ENCODE measurements at regions not wholly inside any gene's neighbourhood (a gene's known extent, or its start where the extent isn't known, plus 50 kb on each side); places are given as distances from the start of the nearest gene placed in this dataset.
A peak's percentile ranks its signal among the peaks of the same experiment; 100 is the strongest.
"Not testable (repeated sequence)": the region's sequence is repeated elsewhere in the genome, so short reads cannot be mapped to it uniquely, and the experiment has no call there.

DNA sequence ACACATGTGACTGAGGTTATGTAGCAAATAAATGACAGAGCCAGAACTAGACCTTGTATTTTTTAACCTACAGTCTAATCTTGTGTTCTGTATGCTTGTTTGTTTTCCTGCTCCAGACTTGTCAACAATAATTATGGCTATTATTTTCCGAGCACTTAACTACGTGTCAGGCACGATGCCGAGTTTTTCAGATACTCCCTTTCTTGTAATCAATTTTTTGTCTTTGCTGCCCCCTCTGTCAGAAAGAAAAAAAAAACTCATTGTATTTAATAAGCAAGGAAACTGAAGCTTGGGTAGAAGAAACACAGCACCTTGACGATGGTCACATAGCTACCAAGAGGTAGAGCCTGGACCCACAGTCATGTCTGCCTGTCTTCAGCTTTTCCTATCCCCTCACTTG is 95.7 kb upstream of the TRIM77 start:
- DNase-seq (ENCODE audit: low read depth in 2 of 2), result peak; percentile 23 to 54

DNA sequence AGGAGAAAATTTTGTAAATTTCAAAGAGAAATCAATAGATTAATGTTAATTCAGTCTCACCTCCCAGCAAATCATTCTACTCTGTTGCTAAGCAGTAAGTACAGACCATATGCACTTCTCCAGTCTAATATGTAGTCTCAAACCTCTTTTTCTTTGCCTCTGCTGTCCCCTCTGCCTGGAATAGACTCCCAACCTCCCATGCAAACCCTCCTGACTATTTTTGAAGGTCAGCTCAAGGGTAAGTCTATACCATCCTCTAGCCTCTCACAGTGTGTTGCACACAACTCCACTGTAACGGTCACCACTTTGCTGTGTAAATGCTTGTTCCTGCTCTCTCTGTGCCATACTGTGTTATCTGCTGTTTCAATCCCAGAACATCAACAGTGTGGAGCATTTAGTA is 94.5 kb upstream of the TRIM77 start:
- DNase-seq (ENCODE audit: low read depth in 2 of 2), result not testable (repeated sequence)

DNA sequence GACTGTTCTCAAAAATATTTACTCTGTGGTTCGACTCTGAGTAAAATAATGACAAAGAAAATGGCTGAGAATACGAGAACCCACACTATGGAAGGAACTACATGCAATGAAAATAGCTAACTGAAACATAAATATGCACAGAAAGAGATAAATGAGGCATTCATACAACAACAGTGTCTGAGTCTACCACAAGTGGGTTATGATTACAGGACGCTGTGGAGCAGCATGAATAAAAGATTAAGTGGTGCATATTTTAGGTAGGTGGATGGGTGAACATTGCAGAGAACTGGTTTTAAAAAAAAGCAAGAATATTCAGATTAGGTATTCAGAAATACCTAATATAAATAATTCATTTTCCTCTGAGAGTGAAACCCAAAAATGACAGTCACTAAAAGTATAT is 93.9 kb upstream of the TRIM77 start:
- DNase-seq (ENCODE audit: low read depth in 2 of 2), result not testable (repeated sequence)

DNA sequence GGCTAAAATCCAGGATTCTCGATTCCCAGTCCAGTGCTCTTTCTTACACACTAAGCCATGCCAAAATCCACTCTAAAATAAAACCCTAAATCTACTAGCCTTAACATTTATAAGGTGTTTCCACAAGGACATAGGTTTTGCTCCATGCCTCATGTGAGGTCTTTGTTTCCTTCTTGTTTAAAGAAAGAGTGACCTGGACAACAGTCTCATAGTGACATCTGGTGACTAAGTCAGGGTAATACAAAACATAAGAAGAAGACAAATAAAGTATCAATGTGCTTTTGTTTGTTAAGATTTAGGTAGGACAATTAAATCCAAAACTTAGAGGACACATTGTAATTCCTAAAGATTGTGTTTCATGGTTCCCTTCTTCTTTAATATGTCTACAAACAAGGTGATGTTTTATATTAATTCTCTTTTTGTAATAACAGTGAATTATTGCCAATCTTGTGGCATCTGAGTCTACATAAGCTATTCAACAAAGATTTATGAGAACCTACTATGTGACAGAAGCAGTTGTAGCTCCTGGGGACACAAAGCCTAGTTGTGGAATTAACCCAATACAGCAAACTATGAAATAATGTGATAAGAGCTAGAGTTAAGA is 93.0 kb upstream of the TRIM77 start:
- DNase-seq (ENCODE audit: low read depth in 2 of 2), result peak; percentile 15 to 26

DNA sequence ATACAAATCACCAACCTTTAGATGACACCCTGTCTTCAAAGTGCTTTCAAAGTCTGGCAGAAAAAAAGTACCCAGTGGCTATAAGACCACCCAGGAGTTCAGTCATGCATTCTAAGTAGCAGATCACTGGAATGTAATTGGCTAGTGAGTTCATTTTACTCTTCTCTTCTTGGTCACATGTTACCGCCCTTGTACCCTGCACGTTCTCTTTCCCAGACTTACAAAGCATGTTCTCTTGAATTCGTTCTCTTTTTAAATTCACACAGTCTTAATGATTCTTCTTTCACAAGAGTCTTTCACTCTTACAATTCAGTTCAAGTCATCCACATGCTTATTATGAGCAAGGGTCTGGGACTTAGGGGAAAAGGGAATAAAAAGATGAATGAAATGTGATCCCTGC is 89.4 kb upstream of the TRIM77 start:
- not testable (repeated sequence) for DNase-seq (ENCODE audit: low read depth in 2 of 2)

DNA sequence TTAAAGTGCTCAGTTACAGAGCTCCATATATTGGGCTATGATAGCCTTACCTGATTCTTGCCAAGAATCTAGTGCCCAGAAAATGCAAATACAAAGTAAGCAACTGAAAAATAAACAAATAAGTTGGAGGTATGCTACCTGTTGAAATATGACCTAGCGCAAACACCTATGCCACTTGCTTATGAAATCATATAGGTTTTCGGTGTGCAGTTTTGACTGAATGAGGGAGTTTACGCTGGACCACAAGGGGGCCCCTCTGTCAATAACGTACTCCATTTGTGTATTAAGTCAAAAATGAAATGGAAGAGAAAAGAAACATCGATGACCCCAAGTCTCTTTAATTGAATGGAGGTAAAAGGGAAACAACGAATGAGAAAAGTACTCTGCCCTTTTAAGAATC is 84.9 kb upstream of the TRIM77 start:
- no peak for DNase-seq (ENCODE audit: low read depth in 2 of 2)

DNA sequence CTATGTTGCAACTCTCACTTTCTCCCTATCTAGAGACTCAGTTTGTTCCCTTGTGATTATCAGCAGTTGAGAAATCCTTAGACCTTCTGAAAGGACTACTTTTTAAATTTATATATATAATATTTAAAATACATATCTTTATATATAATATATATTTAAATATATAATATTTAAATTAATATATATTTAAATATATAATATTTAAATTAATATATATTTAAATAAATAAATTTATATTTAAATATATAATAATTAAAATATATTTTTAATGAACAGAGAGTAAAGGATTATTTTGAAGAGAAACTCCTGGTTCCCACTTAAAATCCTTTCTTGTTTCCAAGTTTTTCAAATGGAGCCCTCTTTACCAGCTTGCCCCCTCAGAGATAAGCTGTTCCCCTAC is 83.7 kb upstream of the TRIM77 start:
- DNase-seq (ENCODE audit: low read depth in 2 of 2), result no peak

DNA sequence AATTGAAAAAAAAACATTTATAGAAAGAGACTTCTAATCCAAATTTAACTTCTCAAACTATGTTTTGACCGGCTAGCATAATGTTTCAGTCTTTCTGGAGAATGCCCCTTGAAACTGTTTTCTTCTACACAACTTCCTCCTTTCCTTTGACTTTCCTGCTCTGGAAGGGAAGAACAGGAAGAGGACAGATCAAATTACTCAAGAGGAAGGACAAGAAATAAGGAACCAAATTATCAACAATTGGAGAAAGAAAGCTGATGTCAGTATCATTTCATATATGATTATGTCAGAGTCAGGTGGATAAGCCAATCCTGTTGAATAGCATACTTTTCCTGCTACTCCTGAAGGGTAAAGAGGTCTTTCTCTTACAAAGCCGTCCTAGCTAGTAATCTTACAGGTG is 83.2 kb upstream of the TRIM77 start:
- not testable (repeated sequence) for DNase-seq (ENCODE audit: low read depth in 2 of 2)

DNA sequence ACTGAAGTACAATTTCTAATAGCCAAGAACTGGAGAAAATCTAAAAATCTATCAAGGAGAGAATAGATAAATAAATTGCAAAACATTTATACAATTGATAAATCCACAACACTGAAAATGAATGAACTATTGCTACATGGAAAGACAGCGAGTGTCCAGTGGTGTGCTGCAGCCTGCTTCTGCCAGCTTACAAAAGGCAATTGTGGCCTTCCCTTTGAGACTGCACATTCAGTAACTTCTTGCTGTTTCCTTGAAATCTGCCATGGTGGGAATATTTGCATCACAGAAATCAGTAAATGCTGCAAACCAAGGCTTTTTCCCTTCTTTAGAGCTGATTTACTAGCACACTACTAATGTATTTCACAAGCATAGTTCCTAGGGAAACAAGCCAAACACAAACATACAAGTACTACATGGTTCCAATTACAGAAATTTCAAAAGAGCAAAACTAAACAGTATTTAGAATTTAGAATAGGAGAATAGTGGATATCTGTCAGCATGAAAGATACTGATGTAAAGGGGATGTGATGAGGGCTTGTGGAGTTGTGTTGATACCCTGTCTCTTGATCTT is 76.9 kb upstream of the TRIM77 start:
- DNase-seq (ENCODE audit: low read depth in 2 of 2), result no peak

DNA sequence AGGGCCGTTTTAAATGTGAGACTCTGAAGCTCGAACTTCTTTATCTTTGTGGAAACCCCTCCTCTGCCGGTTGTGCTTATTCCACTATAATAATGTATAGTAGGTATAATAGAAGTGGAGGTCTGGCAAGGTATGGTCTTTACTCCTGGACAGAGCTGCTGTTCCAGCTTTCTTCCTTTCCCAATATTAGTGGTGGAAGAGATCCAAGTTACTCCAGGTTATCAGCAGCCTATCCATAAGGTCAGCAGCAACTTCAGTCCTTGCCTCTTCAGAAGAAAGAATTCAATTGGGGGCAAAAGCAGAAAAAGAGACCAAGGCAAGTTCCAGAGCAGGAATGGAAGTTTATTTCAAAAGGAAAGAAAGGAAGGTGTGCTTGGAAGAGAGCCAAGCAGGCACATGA is 69.3 kb upstream of the TRIM77 start:
- not testable (repeated sequence) for DNase-seq (ENCODE audit: low read depth in 2 of 2)

DNA sequence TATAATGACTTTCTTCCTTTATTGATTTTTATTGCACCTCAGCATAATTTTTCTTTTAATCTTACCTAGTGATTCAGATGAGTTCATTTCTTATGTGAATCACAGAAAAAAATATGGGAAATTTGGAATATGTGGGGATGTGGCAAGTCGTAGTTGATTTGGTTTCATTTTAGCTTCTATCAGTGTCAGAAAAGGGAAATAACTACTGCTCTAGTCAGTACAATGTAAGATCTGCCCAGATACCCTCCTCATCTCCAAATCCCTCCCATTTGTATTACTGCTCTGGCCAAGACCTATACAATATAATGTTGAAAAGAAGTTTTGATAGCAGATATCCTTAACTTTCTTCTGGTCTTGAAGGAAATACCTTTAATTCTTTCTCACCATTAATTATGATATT is 61.9 kb upstream of the TRIM77 start:
- not testable (repeated sequence) for DNase-seq (ENCODE audit: low read depth in 2 of 2)

DNA sequence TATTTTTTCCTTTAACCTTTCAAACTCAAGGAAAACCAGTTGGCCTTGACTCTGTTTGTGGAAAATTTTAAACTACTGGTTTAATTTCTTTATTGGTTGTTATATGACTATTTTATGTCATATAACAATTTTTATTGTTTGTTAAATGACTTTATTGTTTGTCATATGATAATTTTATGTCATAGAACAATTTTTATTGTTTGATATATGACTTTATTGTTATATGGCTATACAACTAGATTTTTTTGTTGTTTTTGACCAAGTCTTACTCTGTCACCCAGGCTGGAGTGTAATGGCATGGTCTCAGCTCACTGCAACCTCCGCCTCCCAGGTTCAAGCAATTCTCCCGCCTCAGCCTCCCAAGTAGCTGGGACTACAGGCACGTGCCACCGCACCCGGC is 61.1 kb upstream of the TRIM77 start:
- DNase-seq (ENCODE audit: low read depth in 2 of 2), result not testable (repeated sequence)

DNA sequence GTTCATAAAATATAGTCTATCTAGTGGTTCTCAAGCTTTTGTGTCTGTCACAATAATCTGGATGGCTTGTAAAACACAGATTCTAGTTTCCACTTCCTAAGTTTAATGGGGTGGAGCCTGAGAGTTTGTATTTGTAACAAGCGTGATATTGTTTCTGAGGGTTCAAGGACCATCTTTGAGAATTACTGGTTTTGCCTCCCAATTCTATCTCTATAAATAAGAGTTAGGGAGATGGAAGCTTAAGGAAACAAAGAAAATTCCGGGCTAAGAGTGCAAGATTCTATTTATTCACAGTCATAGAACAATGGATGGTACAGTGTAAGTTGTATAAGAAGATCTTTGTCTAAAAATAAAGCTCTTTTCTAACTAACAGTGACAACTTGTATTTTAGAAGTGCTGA is 55.4 kb upstream of the TRIM77 start:
- DNase-seq (ENCODE audit: low read depth in 2 of 2), result not testable (repeated sequence)

DNA sequence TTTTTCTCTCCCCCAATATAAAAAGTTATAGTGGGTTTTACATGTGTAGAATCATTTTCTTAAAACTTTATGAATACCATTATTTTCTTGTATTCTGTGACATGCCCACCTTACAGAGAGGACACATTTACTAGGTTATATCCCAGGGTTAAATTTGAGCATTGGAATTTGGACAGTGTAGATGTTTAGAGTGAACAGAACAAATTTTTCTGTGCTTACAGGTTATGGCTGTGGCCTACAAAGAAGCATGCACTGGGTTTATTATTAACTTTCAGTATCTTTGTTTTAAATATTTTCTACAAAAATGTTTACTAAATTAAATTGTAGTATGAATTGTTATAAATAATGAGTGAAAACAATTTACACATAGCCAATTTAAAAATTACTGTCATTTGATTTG is 51.3 kb upstream of the TRIM77 start:
- not testable (repeated sequence) for DNase-seq (ENCODE audit: low read depth in 2 of 2)

DNA sequence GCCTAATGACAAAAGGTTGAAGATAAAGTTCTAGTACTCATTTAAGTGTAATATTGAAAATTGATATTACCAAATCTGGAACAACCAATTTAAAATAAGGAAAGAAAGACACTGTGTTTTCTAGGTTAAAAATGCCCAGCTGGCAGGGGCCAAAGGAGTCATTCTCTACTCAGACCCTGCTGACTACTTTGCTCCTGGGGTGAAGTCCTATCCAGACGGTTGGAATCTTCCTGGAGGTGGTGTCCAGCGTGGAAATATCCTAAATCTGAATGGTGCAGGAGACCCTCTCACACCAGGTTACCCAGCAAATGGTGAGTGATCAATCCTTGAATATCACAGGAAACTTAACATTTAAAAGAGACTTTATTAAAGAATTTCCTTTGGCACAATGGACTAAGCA is 50.7 kb upstream of the TRIM77 start:
- not testable (repeated sequence) for DNase-seq (ENCODE audit: low read depth in 2 of 2)

DNA sequence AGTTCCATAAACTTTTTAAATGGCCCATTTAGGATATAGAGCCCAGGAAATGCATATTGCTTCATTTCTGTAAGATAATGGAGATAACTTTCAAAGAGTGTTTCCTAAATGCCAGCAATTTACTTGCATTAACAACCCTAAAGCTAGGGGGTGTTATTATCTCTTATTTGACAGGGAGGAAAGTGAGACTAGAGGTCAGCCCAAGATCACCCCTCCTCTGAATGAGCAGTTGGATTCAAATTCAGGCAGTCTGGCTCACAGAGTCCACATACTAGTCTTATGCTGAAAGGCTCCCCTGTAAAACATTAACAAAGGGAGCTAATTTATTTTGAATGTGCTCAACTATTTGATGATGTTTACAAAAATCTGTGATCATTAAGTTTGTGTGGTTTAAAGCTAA is 49.9 kb upstream of the TRIM77 start:
- no peak for DNase-seq (ENCODE audit: low read depth in 2 of 2)
